A172 (cell line): ENCODE measurements at regions not wholly inside any gene's neighbourhood (a gene's known extent, or its start where the extent isn't known, plus 50 kb on each side); places are given as distances from the start of the nearest gene placed in this dataset.
"Not testable (repeated sequence)": the region's sequence is repeated elsewhere in the genome, so short reads cannot be mapped to it uniquely, and the experiment has no call there.

ENCODE experiments used
- DNase-seq: peaks from one replicate; pipeline ENCODE4 v3.0.0-alpha.2; 2015; ENCODE audit warnings: low spot score

- DNase-seq, result peak; percentile 71
Measured at GRCh38 chr1:187038784-187039183, 210.0 kb downstream of the PLA2G4A start.

GRCh38 chr1:187041104-187041503, 212.4 kb downstream of the PLA2G4A start:
- no peak for DNase-seq

- DNase-seq, result no peak
Measured at GRCh38 chr1:187042538-187042937, 213.8 kb downstream of the PLA2G4A start.

- not testable (repeated sequence) for DNase-seq
Measured at GRCh38 chr1:187043433-187043832, 214.7 kb downstream of the PLA2G4A start.

- DNase-seq, result no peak
Measured at GRCh38 chr1:187044411-187044810, 215.7 kb downstream of the PLA2G4A start.

GRCh38 chr1:187045371-187045770, 216.6 kb downstream of the PLA2G4A start:
- no peak for DNase-seq

GRCh38 chr1:187046293-187046692, 217.5 kb downstream of the PLA2G4A start:
- DNase-seq, result no peak

GRCh38 chr1:187047298-187047697, 218.5 kb downstream of the PLA2G4A start:
- DNase-seq, result no peak

GRCh38 chr1:187051618-187052232, 223.0 kb downstream of the PLA2G4A start:
- DNase-seq, result peak; percentile 75

- no peak for DNase-seq
Measured at GRCh38 chr1:187053876-187054275, 225.1 kb downstream of the PLA2G4A start.

GRCh38 chr1:187054862-187055757, 226.4 kb downstream of the PLA2G4A start:
- DNase-seq, result no peak

GRCh38 chr1:187063271-187063670, 234.5 kb downstream of the PLA2G4A start:
- DNase-seq, result no peak

GRCh38 chr1:187067160-187067559, 238.4 kb downstream of the PLA2G4A start:
- no peak for DNase-seq

GRCh38 chr1:187070076-187070475, 241.3 kb downstream of the PLA2G4A start:
- peak; percentile 36 for DNase-seq

GRCh38 chr1:187072262-187073034, 243.7 kb downstream of the PLA2G4A start:
- not testable (repeated sequence) for DNase-seq

- peak; percentile 37 for DNase-seq
Measured at GRCh38 chr1:187073035-187073560, 244.3 kb downstream of the PLA2G4A start.

GRCh38 chr1:187073634-187074245, 245.0 kb downstream of the PLA2G4A start:
- not testable (repeated sequence) for DNase-seq

GRCh38 chr1:187074445-187075048, 245.8 kb downstream of the PLA2G4A start:
- no peak for DNase-seq

- no peak for DNase-seq
Measured at GRCh38 chr1:187076922-187077321, 248.2 kb downstream of the PLA2G4A start.

GRCh38 chr1:187078321-187078720, 249.6 kb downstream of the PLA2G4A start:
- no peak for DNase-seq

GRCh38 chr1:187078916-187079315, 250.2 kb downstream of the PLA2G4A start:
- no peak for DNase-seq
